SK-N-MC (cell line): ENCODE measurements at regions not wholly inside any gene's neighbourhood (a gene's known extent, or its start where the extent isn't known, plus 50 kb on each side); places are given as distances from the start of the nearest gene placed in this dataset.

Source experiments
- DNase-seq: peaks from one replicate; pipeline ENCODE4 v3.0.0-alpha.2; 2011; ENCODE audit warnings: low read depth, low spot score
- H3K27ac ChIP-seq: fragments of 200-600 bp; sonication (generic); 2 replicates; pipeline ENCODE4 v1.5.1; 2016; ENCODE audit warnings: mixed run types
- H3K36me3 ChIP-seq: fragments of 200-600 bp; sonication (generic); 2 replicates; pipeline ENCODE4 v1.6.1; 2017; ENCODE audit warnings: antibody characterized with exemption, low read length, mixed read lengths; ENCODE audit not compliant: insufficient read depth
- H3K4me3 ChIP-seq: fragments of 200-600 bp; sonication (generic); 2 replicates; pipeline ENCODE4 v1.5.1; 2016
- H3K9ac ChIP-seq: fragments of 200-600 bp; sonication (generic); 2 replicates; pipeline ENCODE4 v1.8.0; 2017; ENCODE audit warnings: mixed run types, mixed read lengths; ENCODE audit not compliant: insufficient read length
- H3K9me3 ChIP-seq: fragments of 200-600 bp; sonication (generic); 2 replicates; pipeline ENCODE4 v1.6.1; 2017; ENCODE audit warnings: low read depth, mild to moderate bottlenecking, antibody characterized with exemption, low read length, moderate library complexity, mixed read lengths
- EZH2 ChIP-seq: fragments of 200-600 bp; sonication (generic); IDR thresholded peaks from one replicate; pipeline ENCODE4 v1.6.1; 2017; ENCODE audit warnings: antibody characterized with exemption
- FOXP2 ChIP-seq: optimal IDR thresholded peaks from 2 replicates; pipeline ENCODE3; 2011; ENCODE audit warnings: mild to moderate bottlenecking, moderate library complexity; ENCODE audit not compliant: insufficient read depth; ENCODE audit errors: extremely low read length, control extremely low read depth
- POLR2AphosphoS5 ChIP-seq: IDR thresholded peaks from 2 replicates; pipeline ENCODE4 v1.6.1; 2012; ENCODE audit warnings: mild to moderate bottlenecking, low read depth, low read length, borderline replicate concordance

DNA sequence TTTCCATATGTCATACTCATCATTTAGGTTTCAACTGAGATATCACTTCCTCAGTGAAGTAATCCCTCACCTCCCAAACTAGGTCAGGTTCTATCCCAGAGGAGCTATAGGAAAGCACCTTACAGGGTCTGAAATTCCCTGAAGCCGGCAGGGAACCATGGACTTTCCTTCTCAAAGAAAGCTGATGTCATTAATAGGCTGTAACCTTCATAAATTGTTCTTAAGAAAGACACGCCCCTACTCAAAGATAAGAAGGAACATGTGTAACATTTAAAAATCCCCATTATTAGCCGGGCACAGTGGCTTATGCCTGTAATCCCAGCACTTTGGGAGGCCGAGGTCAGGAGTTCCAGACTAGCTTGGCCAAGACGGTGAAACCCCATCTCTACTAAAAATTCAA, 50.0 kb upstream of the RNGTT start:
- Histone ChIP-seq H3K9ac (no peak overlapping the region), H3K36me3 (no peaks in the 10 kb centered on the region), H3K9me3 (no peaks in the 10 kb centered on the region), H3K4me3 (no peak overlapping the region), H3K27ac (no peak overlapping the region)
- no peak for DNase-seq
- TF ChIP-seq FOXP2 (no peak), EZH2 (no peak), POLR2AphosphoS5 (no peak)
